Head of caudate nucleus (tissue), 42 donors: ENCODE measurements at regions not wholly inside any gene's neighbourhood (a gene's known extent, or its start where the extent isn't known, plus 50 kb on each side); places are given as distances from the start of the nearest gene placed in this dataset.
"Not testable (repeated sequence)": the region's sequence is repeated elsewhere in the genome, so short reads cannot be mapped to it uniquely, and the experiment has no call there.

Source experiments
- DNase-seq, 42 donors: peaks; one replicate each; pipeline versions ENCODE4 v3.0.0 to v3.0.0-alpha.2; 2020 to 2021; ENCODE audit warnings: mixed read lengths in 7 of 42
- intact Hi-C: fragments of 100-400 bp; cut with DNase I; formaldehyde crosslinking; loops from one replicate; pipeline ENCODE4 v1.15.0; 2022

DNA sequence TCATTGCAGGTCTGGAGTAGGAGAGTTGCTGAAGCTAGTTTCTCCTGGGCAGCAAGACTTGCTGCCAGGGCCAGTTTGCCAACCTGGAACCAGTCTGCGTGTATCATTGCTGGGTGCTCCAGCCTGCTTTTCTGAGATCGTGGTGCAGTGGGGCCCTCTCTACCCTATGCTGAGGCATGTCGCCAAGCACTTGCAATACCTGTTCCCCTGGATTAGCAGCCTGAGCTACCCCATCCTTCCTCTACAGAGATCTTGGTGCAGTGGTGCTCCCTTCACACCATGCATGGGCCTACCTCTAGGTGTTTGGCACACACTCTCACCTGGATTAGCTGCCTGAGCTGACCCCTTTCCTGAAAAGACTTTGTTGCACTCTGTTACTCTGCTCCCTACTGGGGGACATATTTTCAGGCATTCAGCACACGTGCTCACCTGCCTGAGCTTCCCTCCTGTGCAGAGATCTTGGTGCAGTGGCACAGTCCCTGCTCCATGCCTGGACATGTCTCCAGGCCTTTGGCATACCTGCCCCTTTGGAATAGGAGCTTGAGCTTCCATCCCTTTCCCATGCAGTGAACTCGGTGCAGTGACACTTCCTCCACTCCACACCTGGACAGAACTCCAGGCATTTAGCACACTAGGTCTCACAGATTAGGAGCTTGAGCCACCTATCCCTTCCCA lies 133.7 kb upstream of the CXCL13 start:
- intact Hi-C loops, result no loop called here
- DNase-seq, result no peak

DNA sequence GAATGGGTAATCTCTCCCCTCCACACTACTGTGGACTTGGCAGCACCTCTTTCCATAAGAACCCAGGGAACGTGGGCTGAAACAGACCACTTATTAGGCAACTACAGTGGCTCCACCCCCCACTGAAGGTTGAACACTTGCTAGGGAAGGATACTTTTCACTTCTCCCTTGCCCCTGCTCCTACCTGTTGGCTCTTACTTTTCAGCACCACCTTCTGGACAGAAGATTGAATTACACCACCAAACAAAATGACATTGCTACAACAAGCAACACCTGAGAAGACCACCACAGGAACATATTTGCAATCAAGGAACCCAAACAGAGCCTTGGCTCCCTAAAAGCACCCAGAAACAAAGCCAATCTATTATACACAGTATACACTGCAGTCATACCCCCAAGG lies 132.1 kb upstream of the CXCL13 start:
- intact Hi-C loops, result no loop called here
- DNase-seq, result no peak

DNA sequence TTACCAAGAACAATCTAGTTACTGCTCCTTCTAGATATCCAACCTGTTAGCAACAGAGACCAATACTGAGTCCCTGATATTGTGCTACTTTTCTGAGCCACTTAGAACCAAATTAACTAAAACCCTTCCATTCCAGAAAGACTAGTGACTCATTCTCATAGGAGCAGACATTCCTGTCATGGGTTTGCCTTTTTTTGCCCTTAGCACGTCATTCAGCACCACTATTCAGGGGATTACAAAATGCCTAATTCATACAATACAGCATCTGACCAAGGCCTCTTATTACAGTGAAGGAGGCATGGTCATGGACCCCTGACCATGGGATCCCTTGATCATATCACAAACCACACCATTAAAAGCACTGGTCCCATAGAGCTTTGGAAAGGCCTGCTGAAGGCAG lies 123.8 kb upstream of the CXCL13 start:
- DNase-seq, result no peak
- intact Hi-C loops, result no loop called here

DNA sequence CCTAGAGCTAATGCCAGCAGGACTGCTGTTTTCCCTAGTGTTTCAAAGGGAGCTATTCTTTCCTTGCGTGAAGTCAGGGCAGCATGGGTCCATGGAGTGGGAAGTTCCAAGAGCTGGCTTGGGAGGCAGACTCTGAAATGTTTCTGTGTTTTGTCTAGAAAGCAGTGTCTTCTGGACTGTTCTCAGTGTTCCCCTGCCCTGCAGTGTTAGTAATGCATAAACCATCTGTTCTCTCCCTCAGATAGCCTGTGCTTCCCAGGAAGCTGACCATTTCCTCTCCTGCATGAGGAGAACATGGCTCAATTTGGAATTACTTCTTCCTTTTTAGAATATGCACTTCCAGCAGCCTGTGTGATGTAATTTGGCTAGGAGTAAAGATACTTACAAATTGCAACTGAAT lies 116.7 kb upstream of the CXCL13 start:
- intact Hi-C loops, result no loop called here
- no peak for DNase-seq

DNA sequence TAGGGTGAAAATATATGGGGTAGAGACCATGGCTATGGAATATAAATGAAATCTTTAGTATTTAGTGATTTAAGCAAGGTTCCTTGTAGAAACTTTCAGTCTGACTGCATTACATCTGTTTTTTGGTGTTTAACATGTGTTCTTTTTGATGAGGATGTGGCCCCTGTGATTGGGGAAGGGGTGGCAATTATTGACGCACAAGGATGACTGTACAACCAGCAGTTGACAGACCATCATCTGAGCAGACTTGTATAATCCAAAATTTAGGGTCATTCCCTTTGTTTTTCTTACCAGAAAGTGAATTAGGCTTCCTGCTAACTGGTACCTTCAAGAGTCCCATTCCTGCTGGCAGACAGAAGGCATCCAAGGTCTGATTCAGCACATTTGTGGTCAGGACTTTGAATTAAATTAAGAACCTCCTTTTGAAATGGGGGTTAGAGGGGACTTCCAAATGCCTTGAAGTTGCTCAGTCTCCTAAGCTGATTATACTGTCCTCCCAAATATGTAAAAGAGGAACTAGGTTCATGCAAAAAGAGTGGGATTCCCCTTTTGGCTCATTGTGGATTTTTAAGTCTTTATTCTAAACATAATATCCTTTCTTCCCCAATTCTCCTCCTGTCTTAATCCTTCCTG lies 112.4 kb upstream of the CXCL13 start:
- DNase-seq, result no peak
- intact Hi-C loops, result no loop called here

DNA sequence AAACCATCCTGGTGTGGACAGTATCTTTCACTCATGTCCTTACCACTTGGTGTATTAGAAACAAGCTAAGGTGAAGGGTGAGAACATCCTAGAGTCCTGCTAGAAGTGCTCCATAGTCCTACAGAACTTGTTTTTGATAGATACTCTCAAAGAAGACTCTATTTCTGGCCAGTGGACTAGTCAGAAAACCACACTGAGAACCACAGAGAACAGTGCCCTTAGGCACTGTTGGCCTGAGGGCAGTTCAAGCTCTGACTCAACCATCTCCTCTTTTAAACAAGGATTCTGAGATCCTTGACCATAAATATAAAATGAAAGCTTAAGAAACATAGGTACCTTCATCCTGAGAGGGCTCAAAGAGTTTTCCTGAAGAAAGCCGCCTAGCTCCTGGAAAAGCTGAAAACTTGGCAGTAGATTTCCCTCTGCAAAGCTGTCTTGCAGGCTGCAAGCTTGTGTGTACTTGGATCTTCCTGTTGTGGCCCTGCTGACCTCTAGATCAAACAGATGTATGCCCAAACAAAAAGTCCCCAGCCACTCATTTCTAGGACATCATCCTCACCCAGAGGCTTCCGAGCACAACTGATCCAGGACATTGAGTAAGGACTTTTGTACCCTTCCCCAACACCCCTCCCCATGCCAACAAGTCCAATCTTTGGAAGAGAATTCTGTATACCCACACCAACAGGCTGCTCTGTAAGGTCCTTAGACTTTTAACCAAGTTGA lies 111.6 kb upstream of the CXCL13 start:
- intact Hi-C loops, result no loop called here
- DNase-seq, result no peak

DNA sequence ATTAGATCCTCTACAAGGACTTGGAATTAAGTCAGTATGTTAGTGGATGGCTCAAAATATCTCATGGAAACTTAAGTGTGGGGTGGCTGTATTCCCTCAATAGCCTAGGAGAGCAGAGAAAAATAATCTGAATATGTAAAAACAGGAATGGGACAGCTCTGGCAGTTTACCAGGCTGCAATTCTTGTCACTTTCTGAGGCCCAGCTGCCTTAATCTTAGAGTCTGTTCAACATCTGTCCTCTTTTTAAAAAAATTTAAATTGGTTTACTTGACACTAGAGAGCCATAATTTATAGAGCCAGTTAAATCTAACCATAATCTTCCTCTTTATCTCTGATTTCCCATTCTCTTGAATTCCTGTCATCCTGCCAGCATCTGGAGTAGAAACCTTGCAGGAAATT lies 109.2 kb upstream of the CXCL13 start:
- intact Hi-C loops, result no loop called here
- no peak for DNase-seq

DNA sequence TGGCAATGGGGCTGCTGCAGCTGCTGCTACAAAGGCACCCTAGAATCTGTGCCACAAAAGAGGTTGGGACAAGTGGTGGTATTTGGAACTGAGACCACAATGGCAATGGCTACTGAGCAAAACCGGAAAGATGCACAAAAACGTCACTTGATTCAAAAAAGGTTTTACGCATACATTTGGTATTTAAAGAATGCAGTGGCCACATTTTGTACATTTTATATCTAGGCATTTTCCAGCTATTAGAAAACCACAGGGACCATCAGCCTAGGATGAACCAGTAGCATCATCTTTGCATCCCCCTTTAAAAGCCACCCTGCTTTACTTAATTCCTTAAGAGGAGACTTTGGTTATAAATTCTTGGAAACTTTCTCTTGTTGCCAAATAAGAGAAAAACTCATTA lies 104.8 kb upstream of the CXCL13 start:
- no peak for DNase-seq
- intact Hi-C loops, result no loop called here

DNA sequence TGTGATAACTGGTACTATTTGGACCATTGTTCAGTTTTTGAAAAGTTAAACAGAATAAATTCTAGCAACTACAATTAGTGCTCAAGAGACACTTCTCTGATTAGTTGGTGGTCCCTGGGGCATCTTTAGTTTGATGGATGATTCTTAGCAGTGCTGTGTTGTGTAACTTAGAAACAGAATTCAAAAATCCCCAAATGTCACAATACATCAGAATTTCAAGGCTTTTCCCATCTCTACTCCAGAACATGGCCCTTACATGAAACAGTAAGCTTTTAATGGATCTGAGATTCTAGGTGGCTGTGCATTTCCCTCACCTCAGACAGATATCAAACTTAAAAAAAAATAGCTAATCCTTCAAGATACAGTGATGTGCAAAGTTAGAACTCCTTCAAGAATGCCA lies 104.4 kb upstream of the CXCL13 start:
- DNase-seq, result no peak
- intact Hi-C loops, result no loop called here

DNA sequence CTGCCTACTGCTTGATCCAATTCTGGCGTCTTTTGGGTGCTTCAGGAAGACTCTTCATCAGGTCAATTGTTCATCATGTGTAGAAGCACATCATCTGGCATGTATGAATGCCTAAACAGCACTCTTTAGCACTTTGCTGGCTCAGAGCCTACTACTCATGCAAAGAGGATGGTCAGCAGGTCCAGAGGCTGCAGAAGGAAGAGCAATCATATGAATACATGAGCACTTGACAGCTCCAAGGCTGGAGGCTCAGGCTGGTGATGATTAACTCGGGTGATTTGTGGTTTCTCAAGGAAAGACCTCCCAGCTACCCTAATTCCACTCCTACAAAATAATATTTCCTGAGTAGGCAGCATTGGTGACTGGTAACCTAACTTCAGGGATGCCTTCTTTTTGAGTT lies 103.8 kb upstream of the CXCL13 start:
- DNase-seq, result no peak
- intact Hi-C loops, result no loop called here

DNA sequence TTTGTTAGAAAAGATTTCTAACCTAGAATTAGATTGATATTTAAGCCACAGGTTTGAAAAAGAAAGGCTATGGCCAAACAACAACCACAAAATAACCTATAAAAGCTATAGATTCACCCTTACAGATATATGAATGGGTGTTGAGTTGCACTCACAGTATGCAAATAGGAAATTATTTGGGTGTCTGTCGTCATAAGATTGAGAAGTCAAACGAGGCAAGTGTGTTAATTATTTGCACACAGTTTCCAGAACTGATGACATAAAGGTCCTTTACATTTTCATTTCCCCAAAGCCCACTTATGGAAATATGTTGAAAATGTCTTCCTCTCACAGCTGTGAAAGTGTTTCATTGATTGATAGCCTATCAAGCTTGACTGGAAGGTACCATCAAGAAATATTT lies 101.2 kb upstream of the CXCL13 start:
- DNase-seq, result no peak
- intact Hi-C loops, result no loop called here

DNA sequence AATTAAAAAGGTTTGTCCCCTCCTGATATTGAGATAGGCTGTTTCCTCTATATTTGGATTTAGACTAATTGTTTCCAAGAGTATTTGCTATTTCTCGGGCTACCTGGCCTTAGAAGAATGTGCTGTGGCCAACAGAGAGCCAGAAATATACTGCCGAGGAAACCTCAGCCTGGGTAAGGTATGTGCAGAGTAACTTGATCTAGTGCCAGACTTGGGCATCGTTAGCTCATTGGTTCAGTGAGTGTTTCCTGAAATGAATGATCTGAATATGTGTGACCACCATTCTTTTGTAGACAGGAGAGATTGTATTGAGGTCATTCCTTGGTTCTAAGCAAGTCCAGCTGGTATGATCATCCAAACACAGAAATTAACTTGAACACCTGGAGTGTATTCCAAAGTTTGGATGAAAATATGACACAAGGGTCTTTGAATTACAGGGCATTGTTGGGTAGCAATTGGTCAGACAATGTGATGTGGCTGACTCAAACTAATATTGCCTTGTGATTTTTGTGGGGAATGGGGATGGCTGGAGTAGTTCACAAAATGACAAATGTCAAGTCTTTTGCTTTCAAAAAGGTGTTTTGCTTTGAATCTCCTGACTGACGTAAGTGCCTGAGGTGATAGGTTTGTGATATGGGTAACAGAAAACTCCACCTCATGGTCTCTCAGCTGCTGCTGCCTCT lies 100.2 kb upstream of the CXCL13 start:
- DNase-seq, result no peak
- intact Hi-C loops, result no loop called here

DNA sequence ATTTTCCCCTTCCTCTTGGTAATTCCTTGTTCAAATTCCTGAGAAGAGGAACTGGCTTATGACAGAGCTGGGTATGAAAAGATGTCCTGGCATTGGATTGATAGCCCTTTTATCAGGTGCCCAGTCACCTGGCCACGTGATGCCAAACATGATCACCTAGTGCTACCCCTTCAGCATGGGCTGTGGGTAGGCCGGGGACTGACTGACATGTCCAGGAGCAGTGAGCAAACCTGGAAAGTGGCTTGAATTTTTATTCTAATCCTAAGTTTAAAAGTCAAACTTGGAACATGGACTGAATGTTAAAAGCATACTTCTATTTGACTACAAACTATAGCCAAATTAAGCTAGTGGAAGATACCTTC lies 99.7 kb upstream of the CXCL13 start:
- no peak for DNase-seq
- intact Hi-C loops, result no loop called here

DNA sequence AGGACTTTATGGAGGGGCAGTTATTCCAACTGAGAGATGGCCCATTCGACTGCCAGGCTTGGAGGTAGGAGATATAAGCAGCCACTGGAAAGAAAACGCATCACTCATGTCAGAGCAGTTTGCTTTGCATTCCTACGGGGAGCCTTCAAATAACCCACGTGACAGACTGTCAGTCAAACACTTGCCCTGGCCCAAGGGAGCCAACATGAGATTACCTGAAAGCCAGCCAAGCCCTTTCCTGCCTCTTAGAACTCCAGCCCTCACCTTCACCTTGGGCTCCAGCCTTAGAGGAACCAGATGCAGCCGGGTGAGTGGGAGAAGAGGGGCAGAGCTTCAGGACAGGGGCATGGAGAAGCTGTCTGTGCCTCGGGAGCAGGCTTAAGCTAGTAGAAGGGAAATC lies 95.3 kb upstream of the CXCL13 start:
- DNase-seq, result no peak
- intact Hi-C loops, result no loop called here

DNA sequence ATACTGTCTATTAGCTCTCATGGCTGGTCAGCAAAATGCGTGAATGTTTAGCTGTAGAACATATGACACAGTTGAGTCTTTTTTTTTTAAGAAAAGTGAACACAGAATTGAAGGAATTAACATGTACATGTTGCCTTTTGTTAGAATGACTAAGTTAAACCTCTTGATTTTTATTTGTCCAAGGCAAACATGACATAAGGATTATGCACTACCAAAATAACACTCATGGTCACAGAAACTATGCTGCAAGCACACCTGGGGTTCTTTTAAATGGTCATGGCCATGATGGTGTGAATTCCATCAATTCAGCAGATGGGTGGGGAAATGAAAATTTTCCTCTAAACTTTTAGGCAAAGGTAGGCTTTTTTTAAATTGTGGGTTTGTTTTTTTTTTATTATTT lies 80.1 kb upstream of the CXCL13 start:
- intact Hi-C loops, result no loop called here
- DNase-seq, result no peak

DNA sequence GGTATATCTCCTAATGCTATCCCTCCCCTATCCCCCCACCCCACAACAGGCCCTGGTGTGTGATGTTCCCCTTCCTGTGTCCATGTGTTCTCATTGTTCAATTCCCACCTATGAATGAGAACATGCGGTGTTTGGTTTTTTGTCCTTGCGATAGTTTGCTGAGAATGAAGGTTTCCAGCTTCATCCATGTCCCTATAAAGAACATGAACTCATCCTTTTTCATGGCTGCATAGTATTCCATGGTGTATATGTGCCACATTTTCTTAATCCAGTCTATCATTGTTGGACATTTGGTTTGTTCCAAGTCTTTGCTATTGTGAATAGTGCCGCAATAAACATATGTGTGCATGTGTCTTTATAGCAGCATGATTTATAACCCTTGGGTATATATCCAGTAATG lies 77.7 kb upstream of the CXCL13 start:
- DNase-seq, intact Hi-C loops: not testable (repeated sequence)

DNA sequence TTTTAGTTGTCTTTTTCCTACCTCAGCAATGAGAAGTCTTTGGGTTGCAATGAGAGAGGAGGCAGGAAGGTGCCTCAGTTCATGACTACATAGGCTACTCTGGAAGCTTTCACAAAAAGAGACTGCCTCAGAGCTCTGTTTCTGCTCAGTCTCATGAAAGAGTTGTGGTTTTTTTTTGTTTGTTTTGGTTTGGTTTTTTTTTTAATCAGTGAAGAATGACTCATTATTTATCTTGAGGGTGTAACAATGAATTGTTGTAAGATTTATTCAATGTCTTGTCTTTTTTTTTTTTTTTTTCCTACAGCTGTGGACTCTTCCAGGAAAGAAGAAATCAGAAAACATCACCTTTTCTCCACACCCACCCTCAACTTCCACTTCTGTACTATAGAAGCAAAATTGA lies 67.5 kb upstream of the CXCL13 start:
- intact Hi-C loops, result no loop called here
- DNase-seq, result no peak

DNA sequence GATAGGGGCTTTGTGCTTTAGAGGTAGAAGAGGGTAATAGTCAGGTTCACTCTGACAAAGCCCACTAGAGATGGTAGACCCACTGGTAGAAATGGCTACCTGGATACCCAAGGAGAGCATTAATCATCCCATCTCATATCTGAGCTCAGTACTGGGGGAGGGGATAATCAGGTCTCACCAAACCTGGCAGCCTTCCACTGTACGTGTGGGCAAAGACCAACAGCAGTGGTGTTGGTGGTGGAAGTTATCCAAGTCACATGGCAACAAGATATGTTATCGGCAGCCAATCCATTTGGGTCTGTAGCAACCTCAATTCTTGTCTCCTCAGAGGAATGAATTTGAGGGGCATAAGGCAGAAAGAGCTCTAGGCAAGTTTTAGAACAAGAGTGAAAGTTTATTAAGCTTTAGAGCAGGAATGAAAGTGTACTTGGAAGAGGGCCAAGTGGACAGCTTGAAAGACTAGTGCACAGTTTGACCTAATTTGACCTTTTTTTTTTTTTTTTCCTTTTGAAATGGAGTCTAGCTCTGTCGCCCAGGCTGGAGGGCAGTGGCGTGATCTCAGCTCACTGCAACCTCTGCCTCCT lies 67.0 kb upstream of the CXCL13 start:
- intact Hi-C loops, result no loop called here
- DNase-seq, result no peak
